ENCODE measurements at regions not wholly inside any gene's neighbourhood (a gene's known extent, or its start where the extent isn't known, plus 50 kb on each side); places are given as distances from the start of the nearest gene placed in this dataset.

GRCh38 chr2:13003500-13003899 is 286.8 kb downstream of the TRIB2 start:
- TF ChIP-seq SP1 (IDR thresholded peaks at IDR 0.05; ENCODE audit: low read depth, low read length) (no peak), EZH2 (IDR thresholded peaks at IDR 0.05; ENCODE audit: low read depth, low read length, severe bottlenecking) (no peak), GABPA (IDR thresholded peaks at IDR 0.05; ENCODE audit: borderline replicate concordance, insufficient read depth, low read length) (no peak), SP4 (IDR thresholded peaks at IDR 0.05; ENCODE audit: low read length) (no peak), CTCF (IDR thresholded peaks at IDR 0.05; ENCODE audit: control extremely low read depth in 1 of 3, insufficient read depth in 1 of 3, low read depth in 1 of 3, low read length in 3 of 3) (no peak)

Data from H1 (cell line).